Neural cell (in vitro differentiated cells): ENCODE measurements at regions not wholly inside any gene's neighbourhood (a gene's known extent, or its start where the extent isn't known, plus 50 kb on each side); places are given as distances from the start of the nearest gene placed in this dataset.

Experiments
- EP300 ChIP-seq: fragments of 450-650 bp; conservative IDR thresholded peaks from 2 replicates; pipeline ENCODE4 v1.6.1; 2014; ENCODE audit warnings: antibody characterized with exemption, mild to moderate bottlenecking, moderate library complexity; ENCODE audit not compliant: poor library complexity, severe bottlenecking
- EZH2 ChIP-seq: fragments of 200-600, 300-800 bp; shearing (Covaris generic), sonication (generic); IDR thresholded peaks from 2 replicates; pipeline ENCODE4 v1.6.1; 2014; ENCODE audit warnings: antibody characterized with exemption, low read length, borderline replicate concordance, mild to moderate bottlenecking; ENCODE audit not compliant: insufficient read depth, poor library complexity, severe bottlenecking
- MXI1 ChIP-seq: fragments of 450-650 bp; conservative IDR thresholded peaks from 2 replicates; pipeline ENCODE4 v1.6.1; 2014; ENCODE audit warnings: antibody characterized with exemption, mild to moderate bottlenecking; ENCODE audit not compliant: poor library complexity, severe bottlenecking
- POLR2AphosphoS5 ChIP-seq: IDR thresholded peaks from 2 replicates; pipeline ENCODE4 v1.6.1; 2012
- RAD21 ChIP-seq: fragments of 450-650 bp; conservative IDR thresholded peaks from 2 replicates; pipeline ENCODE4 v1.6.1; 2014; ENCODE audit warnings: antibody characterized with exemption, mild to moderate bottlenecking, moderate library complexity
- SMC3 ChIP-seq: fragments of 450-650 bp; conservative IDR thresholded peaks from 2 replicates; pipeline ENCODE4 v1.6.1; 2014; ENCODE audit warnings: antibody characterized with exemption, mild to moderate bottlenecking, moderate library complexity; ENCODE audit not compliant: poor library complexity
- TAF1 ChIP-seq: IDR thresholded peaks from 2 replicates; pipeline ENCODE4 v1.6.1; 2012; ENCODE audit warnings: low read depth
- TF ChIP-seq, protein P1 (sequence below): fragments of 450-650 bp; IDR thresholded peaks from 2 replicates; pipeline ENCODE4 v1.5.1; 2014; ENCODE audit warnings: antibody characterized with exemption, mild to moderate bottlenecking, moderate library complexity; ENCODE audit not compliant: poor library complexity, severe bottlenecking
- TF ChIP-seq, protein P2 (sequence below): IDR thresholded peaks from 2 replicates; pipeline ENCODE4 v1.6.1; 2012; ENCODE audit warnings: borderline replicate concordance

GRCh38 chr2:144003460-144004075 lies 516.4 kb downstream of the ZEB2 start:
- no peak for TF ChIP-seq TAF1
- TF ChIP-seq, protein P1, sequence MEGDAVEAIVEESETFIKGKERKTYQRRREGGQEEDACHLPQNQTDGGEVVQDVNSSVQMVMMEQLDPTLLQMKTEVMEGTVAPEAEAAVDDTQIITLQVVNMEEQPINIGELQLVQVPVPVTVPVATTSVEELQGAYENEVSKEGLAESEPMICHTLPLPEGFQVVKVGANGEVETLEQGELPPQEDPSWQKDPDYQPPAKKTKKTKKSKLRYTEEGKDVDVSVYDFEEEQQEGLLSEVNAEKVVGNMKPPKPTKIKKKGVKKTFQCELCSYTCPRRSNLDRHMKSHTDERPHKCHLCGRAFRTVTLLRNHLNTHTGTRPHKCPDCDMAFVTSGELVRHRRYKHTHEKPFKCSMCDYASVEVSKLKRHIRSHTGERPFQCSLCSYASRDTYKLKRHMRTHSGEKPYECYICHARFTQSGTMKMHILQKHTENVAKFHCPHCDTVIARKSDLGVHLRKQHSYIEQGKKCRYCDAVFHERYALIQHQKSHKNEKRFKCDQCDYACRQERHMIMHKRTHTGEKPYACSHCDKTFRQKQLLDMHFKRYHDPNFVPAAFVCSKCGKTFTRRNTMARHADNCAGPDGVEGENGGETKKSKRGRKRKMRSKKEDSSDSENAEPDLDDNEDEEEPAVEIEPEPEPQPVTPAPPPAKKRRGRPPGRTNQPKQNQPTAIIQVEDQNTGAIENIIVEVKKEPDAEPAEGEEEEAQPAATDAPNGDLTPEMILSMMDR, result no peak
- TF ChIP-seq, protein P2, sequence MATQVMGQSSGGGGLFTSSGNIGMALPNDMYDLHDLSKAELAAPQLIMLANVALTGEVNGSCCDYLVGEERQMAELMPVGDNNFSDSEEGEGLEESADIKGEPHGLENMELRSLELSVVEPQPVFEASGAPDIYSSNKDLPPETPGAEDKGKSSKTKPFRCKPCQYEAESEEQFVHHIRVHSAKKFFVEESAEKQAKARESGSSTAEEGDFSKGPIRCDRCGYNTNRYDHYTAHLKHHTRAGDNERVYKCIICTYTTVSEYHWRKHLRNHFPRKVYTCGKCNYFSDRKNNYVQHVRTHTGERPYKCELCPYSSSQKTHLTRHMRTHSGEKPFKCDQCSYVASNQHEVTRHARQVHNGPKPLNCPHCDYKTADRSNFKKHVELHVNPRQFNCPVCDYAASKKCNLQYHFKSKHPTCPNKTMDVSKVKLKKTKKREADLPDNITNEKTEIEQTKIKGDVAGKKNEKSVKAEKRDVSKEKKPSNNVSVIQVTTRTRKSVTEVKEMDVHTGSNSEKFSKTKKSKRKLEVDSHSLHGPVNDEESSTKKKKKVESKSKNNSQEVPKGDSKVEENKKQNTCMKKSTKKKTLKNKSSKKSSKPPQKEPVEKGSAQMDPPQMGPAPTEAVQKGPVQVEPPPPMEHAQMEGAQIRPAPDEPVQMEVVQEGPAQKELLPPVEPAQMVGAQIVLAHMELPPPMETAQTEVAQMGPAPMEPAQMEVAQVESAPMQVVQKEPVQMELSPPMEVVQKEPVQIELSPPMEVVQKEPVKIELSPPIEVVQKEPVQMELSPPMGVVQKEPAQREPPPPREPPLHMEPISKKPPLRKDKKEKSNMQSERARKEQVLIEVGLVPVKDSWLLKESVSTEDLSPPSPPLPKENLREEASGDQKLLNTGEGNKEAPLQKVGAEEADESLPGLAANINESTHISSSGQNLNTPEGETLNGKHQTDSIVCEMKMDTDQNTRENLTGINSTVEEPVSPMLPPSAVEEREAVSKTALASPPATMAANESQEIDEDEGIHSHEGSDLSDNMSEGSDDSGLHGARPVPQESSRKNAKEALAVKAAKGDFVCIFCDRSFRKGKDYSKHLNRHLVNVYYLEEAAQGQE, result no peak
- no peak for TF ChIP-seq EP300
- TF ChIP-seq EZH2, result no peak
- no peak for TF ChIP-seq SMC3
- TF ChIP-seq RAD21, result no peak
- TF ChIP-seq POLR2AphosphoS5, result no peak
- TF ChIP-seq MXI1, result no peak
